ENCODE measurements at regions not wholly inside any gene's neighbourhood (a gene's known extent, or its start where the extent isn't known, plus 50 kb on each side); places are given as distances from the start of the nearest gene placed in this dataset.

GRCh38 chr2:167510071-167510759 lies 621.9 kb downstream of the XIRP2 start:
- no peak for DNase-seq (ENCODE audit: low read depth, low spot score)

- DNase-seq (ENCODE audit: low read depth, low spot score) = peak; percentile 86
Measured at GRCh38 chr2:167509586-167509985, 621.3 kb downstream of the XIRP2 start.

- no peak for DNase-seq (ENCODE audit: low read depth, low spot score)
Measured at GRCh38 chr2:167508709-167509108, 620.4 kb downstream of the XIRP2 start.

- no peak for DNase-seq (ENCODE audit: low read depth, low spot score)
Measured at GRCh38 chr2:167506395-167506794, 618.1 kb downstream of the XIRP2 start.

GRCh38 chr2:167504695-167505094 lies 616.4 kb downstream of the XIRP2 start:
- no peak for DNase-seq (ENCODE audit: low read depth, low spot score)

GRCh38 chr2:167504061-167504460 lies 615.8 kb downstream of the XIRP2 start:
- DNase-seq (ENCODE audit: low read depth, low spot score) = no peak

- DNase-seq (ENCODE audit: low read depth, low spot score) = no peak
Measured at GRCh38 chr2:167501618-167502017, 613.3 kb downstream of the XIRP2 start.

- DNase-seq (ENCODE audit: low read depth, low spot score) = no peak
Measured at GRCh38 chr2:167493862-167494261, 605.6 kb downstream of the XIRP2 start.

GRCh38 chr2:167492486-167492885 lies 604.2 kb downstream of the XIRP2 start:
- DNase-seq (ENCODE audit: low read depth, low spot score) = peak; percentile 20

GRCh38 chr2:167491788-167492187 lies 603.5 kb downstream of the XIRP2 start:
- no peak for DNase-seq (ENCODE audit: low read depth, low spot score)

- no peak for DNase-seq (ENCODE audit: low read depth, low spot score)
Measured at GRCh38 chr2:167490455-167490854, 602.2 kb downstream of the XIRP2 start.

GRCh38 chr2:167489325-167489724 lies 601.0 kb downstream of the XIRP2 start:
- DNase-seq (ENCODE audit: low read depth, low spot score) = peak; percentile 76

- DNase-seq (ENCODE audit: low read depth, low spot score) = no peak
Measured at GRCh38 chr2:167487728-167488127, 599.4 kb downstream of the XIRP2 start.

- DNase-seq (ENCODE audit: low read depth, low spot score) = no peak
Measured at GRCh38 chr2:167484875-167485274, 596.6 kb downstream of the XIRP2 start.

GRCh38 chr2:167480986-167481309 lies 592.7 kb downstream of the XIRP2 start:
- no peak for DNase-seq (ENCODE audit: low read depth, low spot score)

GRCh38 chr2:167480232-167480985 lies 592.1 kb downstream of the XIRP2 start:
- DNase-seq (ENCODE audit: low read depth, low spot score) = no peak

- no peak for DNase-seq (ENCODE audit: low read depth, low spot score)
Measured at GRCh38 chr2:167478196-167478595, 589.9 kb downstream of the XIRP2 start.

GRCh38 chr2:167475791-167476190 lies 587.5 kb downstream of the XIRP2 start:
- DNase-seq (ENCODE audit: low read depth, low spot score) = no peak

GRCh38 chr2:167471734-167472133 lies 583.5 kb downstream of the XIRP2 start:
- no peak for DNase-seq (ENCODE audit: low read depth, low spot score)

GRCh38 chr2:167471332-167471731 lies 583.1 kb downstream of the XIRP2 start:
- DNase-seq (ENCODE audit: low read depth, low spot score) = no peak

GRCh38 chr2:167462379-167462778 lies 574.1 kb downstream of the XIRP2 start:
- DNase-seq (ENCODE audit: low read depth, low spot score) = no peak

- no peak for DNase-seq (ENCODE audit: low read depth, low spot score)
Measured at GRCh38 chr2:167454036-167454435, 565.8 kb downstream of the XIRP2 start.

GRCh38 chr2:167451496-167452289 lies 563.4 kb downstream of the XIRP2 start:
- no peak for DNase-seq (ENCODE audit: low read depth, low spot score)

Measured in astrocyte of the hippocampus (primary cell).